ENCODE measurements at regions not wholly inside any gene's neighbourhood (a gene's known extent, or its start where the extent isn't known, plus 50 kb on each side); places are given as distances from the start of the nearest gene placed in this dataset.
"Not testable (repeated sequence)": the region's sequence is repeated elsewhere in the genome, so short reads cannot be mapped to it uniquely, and the experiment has no call there.

GRCh38 chr16:66175636-66176035 is 190.9 kb upstream of the CDH5 start:
- no peak for DNase-seq (ENCODE audit: low read depth in 2 of 2)

DNA sequence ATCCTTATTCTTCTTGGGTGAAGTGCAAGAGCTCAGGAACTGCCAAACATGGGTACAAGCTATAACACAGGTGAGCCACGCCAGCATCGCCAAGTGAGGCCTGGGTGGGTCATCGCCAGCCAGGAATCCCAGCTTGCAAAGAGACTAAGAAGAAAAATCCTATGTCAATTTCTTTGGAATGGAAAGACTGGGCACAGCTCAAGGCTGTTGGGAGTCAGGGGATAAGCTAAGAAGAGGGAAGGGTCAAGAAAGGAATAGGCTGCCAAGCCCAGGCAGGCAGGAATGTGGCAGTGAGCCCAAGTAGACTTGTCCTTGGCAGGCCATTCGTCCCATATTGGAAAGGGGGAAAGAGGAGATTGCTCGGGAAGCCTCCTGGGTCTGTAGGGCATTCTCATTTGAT is 191.4 kb upstream of the CDH5 start:
- no peak for DNase-seq (ENCODE audit: low read depth in 2 of 2)

GRCh38 chr16:66173796-66174195 is 192.7 kb upstream of the CDH5 start:
- not testable (repeated sequence) for DNase-seq (ENCODE audit: low read depth in 2 of 2)

DNA sequence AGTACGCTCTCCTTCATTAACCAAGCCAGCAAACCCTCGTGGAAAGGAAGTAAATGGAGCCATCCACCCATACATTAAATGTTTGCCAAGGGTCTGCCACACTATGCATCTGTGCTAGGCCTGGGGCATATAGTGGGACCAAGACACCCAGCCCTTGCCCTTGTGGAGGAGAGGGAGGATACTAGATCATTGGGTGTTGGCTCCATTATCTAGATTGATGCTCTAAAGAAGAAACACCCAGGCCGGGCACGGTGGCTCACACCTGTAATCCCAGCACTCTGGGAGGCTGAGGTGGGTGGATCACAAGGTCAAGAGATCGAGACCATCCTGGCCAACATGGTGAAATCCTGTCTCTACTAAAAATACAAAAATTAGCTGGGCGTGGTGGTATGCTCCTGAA is 193.3 kb upstream of the CDH5 start:
- DNase-seq (ENCODE audit: low read depth in 2 of 2), result not testable (repeated sequence)

GRCh38 chr16:66172463-66172862 is 194.0 kb upstream of the CDH5 start:
- DNase-seq (ENCODE audit: low read depth in 2 of 2), result no peak

DNA sequence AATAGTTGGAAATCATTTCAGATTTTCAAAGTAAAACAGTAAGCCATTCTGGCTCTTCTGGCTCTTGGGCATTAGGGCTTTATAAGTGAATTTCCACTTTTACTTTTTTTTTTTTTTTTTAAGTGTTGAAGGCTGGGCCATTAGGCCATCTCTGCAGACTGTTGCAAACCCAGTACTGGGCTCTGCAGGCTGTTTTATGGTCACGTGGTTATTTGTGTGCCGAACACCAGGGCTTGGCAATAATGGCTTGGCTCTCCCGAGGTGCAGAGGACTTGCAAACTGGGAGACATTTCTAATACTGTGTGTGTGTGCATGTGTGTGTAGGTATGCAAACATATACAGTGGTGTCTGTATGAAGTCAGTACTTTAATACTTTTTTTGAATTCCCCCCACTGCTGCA is 194.9 kb upstream of the CDH5 start:
- no peak for DNase-seq (ENCODE audit: low read depth in 2 of 2)

- no peak for DNase-seq (ENCODE audit: low read depth in 2 of 2)
Measured at GRCh38 chr16:66170989-66171388, 195.5 kb upstream of the CDH5 start.

GRCh38 chr16:66169817-66170216 is 196.7 kb upstream of the CDH5 start:
- no peak for DNase-seq (ENCODE audit: low read depth in 2 of 2)

DNA sequence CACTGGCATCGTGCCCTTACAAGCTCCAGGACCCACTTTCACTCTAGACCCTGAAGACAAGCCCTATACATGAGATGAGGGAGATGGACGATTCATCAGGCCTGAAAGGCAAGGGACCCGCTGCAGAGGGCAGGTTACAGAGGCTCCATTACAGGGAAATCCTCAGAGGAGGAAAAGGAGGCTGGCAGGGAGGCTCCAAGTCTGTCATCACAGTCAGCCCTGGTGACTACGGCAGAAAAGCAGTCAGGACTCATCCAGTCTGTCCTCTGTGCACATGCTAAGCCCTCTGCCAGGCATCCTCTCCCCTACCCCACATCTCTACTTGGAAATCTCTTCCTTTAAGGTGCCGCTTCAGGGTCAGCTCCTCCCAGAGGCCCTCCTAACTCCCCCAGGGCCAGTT is 197.7 kb upstream of the CDH5 start:
- DNase-seq (ENCODE audit: low read depth in 2 of 2), result no peak

GRCh38 chr16:66167564-66168291 is 198.8 kb upstream of the CDH5 start:
- no peak for DNase-seq (ENCODE audit: low read depth in 2 of 2)

DNA sequence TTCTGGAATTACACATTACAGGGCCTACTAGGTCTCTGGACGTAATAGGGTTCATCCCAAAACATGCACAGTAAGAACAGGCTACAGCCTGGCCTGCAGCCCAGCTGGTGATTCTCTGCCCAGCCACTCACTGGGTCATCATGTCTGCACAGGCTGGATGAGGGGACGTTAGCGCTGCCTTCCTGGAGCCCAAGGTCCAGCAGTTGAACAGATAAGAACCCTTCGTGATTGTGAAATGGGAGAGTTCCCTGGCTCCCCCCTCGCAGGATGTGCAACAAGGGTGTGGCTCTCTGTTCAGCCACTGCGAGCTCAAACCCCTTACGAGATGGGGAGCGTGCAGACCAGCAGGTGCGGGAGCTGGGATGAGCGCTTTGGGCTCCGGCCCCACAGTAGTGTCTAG is 200.0 kb upstream of the CDH5 start:
- no peak for DNase-seq (ENCODE audit: low read depth in 2 of 2)

- no peak for DNase-seq (ENCODE audit: low read depth in 2 of 2)
Measured at GRCh38 chr16:66165879-66166278, 200.6 kb upstream of the CDH5 start.

DNA sequence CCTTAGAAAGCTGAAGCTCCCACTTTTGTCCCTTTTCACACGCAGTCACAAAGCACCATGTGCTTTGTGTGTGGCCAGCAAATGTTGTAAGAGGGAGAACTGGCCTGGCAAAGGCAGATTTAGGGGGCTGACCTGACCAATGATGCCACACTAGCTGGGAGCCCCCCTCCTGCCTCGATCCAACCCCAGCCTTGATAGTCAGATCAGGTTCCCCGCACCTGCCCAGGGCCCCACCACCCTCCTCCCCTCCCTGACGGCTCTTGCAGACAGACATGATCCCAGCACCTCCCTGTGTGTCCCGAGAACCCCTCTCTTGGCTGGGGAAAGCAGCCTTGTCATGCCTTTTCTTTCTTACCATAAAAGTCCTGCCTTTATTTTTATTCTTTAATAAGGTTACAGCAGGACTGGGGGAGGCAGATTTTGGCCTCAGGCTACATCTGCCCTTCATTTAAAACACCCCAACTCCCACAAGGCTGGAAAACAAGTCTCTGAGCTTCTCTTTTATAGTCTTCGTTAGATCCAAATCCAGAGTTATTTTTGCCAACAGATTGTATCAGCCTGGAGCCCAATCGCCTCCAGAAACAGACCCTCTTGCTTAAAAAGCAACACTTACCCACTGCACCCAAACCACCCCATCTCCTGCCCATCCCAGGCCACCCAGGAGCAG is 201.8 kb upstream of the CDH5 start:
- DNase-seq (ENCODE audit: low read depth in 2 of 2), result no peak

DNA sequence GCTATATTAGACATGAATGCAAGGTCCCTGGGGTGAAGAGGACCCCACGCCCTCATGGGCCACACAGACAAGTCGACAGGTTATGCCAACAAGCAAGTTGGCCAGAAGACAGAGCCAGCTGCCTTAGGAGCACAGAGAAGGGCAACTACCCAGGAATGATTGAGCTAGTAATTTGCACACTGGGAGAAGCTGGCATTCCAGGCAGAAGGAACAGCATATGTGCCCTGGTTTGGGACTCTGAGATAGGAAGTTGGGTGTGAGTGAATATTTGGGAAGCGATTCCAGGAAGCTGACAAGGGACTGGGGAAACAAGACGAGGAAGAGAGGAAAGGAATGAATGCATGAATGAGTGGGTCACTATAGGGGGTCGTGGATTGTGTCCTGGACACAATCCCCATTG is 203.7 kb upstream of the CDH5 start:
- no peak for DNase-seq (ENCODE audit: low read depth in 2 of 2)

GRCh38 chr16:66161942-66162341 is 204.5 kb upstream of the CDH5 start:
- no peak for DNase-seq (ENCODE audit: low read depth in 2 of 2)

- DNase-seq (ENCODE audit: low read depth in 2 of 2), result no peak
Measured at GRCh38 chr16:66161269-66161668, 205.2 kb upstream of the CDH5 start.

DNA sequence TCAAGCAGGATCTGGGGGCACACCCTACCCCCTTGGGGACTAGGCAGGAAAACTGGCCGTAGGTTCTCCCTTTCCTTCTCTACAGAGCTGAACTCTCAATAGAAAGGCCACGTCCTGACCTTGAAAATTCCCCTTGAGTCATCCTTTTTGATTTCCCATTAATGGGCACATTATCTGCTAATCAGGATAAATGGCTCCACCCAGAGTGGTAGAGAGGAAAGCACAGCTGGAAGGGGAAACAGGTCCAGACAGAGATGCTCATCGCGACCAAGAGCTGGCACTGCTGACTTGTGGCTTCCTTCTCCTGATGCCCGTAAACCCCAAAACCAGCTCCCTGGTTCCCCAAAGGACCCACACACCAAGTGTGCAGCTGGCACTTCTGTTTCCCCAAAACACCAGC is 206.5 kb upstream of the CDH5 start:
- no peak for DNase-seq (ENCODE audit: low read depth in 2 of 2)

GRCh38 chr16:66156538-66156937 is 210.0 kb upstream of the CDH5 start:
- no peak for DNase-seq (ENCODE audit: low read depth in 2 of 2)

DNA sequence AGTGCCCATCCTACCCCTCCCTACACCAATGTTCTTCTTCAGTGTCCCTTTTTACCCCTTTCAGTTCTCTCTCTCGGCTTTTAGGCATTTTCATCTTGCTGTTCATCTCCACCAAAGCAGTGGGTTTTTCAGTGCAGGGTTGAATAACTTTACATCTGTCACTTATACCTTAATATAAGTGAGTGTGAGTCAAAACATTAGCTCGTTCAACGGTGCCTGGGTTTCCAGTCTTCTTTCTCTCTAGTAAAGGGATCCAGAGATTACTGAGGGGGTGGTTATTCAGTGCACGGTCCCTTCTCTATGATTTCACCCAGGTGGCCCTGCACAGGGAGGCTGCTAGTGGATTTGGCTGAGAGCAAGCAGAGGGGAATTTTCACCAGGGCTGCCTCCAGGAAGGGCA is 210.6 kb upstream of the CDH5 start:
- no peak for DNase-seq (ENCODE audit: low read depth in 2 of 2)

DNA sequence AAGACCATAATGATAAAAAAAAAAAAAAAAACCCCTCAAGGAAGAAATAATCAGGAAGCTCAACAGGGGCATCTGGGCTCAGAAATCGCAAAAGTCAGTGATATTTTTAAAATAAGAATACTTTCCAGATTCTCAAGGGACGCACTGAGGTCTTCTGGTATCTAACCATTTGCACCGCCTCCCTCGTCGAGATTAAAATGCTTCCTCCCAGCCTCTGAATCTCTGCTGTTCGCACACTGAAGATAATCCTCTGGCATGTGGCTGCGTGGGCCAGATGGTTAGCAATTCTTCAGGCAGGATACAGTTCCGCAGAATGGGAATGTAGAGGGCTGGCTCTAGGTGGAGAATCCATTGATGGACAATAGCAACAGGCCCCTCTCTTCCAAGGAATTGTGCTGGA is 211.7 kb upstream of the CDH5 start:
- no peak for DNase-seq (ENCODE audit: low read depth in 2 of 2)

DNA sequence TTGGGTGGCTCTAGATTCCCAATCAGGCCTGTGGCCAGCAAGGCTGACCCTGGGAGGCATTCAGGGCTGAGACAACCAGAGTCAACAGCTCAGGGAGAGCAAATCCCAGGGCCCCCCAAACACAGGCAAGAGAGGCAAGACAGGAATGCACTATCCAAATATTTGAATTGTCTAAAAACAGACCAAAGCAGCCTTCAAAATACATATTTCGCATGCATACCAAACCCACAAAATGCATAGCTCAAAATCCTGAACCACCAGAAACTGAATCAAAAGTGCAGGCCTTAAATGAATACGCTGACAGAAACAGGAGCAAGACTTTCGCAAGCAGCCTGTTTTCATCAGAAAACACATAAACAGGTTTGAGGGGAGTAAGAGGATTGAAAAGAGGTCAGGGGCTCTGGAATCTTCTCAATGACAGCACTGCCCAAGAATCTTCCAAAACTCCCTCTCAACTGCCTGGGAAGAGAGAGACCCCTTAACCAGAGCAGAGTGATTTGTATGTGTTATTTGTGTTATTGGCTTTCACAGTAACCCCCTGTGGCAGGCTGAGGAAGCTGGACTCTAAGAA is 213.6 kb upstream of the CDH5 start:
- DNase-seq (ENCODE audit: low read depth in 2 of 2), result no peak

DNA sequence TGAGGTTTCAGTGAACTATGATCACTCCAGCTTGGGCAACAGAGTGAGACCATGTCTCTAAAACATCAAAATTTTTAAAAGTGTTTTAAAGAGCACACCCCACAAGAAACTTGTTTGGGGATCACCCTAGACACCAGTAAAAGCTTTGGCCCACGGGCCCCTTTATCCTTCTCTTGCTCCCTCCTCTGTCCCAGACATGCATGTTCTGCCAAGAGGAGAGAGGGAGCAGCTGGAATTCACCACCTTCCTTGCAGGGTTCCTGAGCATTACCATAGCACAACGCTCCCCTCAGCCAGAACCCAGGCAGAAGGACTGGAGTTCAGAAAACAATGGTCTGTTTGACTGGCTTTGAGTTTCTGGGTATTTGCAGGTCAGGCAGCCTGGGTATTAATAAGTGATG is 214.3 kb upstream of the CDH5 start:
- no peak for DNase-seq (ENCODE audit: low read depth in 2 of 2)
